ENCODE measurements at regions not wholly inside any gene's neighbourhood (a gene's known extent, or its start where the extent isn't known, plus 50 kb on each side); places are given as distances from the start of the nearest gene placed in this dataset.

DNA sequence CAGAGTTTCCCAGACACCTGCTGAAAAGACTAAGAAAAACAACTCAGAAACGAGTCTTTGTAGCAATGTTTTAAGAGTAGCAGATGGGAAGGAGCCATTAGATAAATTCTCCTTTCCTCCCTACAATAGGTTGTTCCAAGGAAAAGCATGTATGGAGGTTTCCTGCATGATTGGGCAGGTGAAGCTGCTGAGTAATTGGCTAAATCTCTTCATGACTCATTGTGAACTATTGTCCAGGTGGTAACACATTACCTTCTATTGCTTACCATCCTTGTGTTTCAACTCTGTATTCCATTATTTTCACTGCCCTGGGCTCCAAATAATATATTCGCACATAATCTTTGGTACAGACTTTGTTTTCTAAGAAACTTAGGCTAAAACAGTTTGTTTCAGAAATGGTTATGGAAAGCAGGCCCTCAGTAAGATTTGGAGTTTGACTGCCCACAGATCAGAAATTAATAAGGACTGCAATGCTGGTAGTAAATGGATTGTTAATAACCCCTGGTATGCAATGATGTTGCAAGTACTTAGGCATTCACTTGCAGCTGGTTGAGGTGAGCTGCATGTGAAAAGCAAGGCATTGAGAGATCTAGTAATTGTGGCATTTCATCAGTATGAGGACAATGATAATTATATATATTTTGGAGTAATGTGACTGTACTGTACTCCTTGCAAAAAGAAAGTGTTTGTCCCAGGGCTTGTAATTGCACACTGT lies 281.4 kb upstream of the VLDLR start:
- no peak for DNase-seq (ENCODE audit: low spot score)

DNA sequence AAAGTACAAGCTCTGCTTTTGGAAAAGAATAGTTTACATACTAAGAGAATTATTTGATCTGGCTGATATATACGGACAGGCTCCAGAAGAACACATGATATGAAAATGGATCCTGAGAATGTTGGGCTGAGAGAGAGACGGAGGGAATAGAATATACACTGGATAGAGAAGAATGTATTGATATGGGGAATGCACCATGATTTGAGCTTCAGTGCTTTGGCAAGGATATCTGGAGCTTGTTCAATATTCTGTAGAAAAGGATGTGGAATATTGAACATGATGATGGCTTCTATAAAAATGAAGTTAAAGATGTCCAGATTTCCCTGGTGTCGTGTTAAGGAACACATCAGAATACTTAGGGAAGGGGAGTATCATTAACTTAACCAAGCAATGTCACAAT lies 280.5 kb upstream of the VLDLR start:
- DNase-seq (ENCODE audit: low spot score), result no peak
- TF ChIP-seq, protein P1, sequence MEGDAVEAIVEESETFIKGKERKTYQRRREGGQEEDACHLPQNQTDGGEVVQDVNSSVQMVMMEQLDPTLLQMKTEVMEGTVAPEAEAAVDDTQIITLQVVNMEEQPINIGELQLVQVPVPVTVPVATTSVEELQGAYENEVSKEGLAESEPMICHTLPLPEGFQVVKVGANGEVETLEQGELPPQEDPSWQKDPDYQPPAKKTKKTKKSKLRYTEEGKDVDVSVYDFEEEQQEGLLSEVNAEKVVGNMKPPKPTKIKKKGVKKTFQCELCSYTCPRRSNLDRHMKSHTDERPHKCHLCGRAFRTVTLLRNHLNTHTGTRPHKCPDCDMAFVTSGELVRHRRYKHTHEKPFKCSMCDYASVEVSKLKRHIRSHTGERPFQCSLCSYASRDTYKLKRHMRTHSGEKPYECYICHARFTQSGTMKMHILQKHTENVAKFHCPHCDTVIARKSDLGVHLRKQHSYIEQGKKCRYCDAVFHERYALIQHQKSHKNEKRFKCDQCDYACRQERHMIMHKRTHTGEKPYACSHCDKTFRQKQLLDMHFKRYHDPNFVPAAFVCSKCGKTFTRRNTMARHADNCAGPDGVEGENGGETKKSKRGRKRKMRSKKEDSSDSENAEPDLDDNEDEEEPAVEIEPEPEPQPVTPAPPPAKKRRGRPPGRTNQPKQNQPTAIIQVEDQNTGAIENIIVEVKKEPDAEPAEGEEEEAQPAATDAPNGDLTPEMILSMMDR (IDR thresholded peaks at IDR 0.05; ENCODE audit: extremely low read depth, missing control alignments), result no peak

More for the DNA sequence above, 281.4 kb upstream of the VLDLR start:
- TF ChIP-seq, protein P1 (IDR thresholded peaks at IDR 0.05; ENCODE audit: extremely low read depth, missing control alignments), result no peak

DNA sequence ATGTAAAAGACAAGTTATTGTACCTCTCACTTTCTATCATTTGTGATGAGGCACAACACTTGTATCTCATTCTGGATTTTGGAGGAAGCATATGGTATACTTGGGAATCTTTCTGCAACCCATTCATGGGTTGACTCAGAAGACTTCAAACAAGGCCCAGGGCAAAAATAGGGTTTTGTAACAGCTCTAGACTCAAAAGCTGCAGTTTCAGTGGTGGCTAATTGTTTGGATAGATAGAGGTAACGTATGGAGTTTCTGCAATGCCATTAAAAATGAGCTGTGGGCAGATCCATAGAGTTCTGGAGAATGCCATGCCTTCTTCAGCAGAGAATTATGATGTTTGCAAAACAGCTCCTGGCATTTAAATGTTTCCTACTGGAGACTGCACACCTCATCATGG lies 279.6 kb upstream of the VLDLR start:
- DNase-seq (ENCODE audit: low spot score), result no peak
- TF ChIP-seq, protein P1 (IDR thresholded peaks at IDR 0.05; ENCODE audit: extremely low read depth, missing control alignments), result no peak

DNA sequence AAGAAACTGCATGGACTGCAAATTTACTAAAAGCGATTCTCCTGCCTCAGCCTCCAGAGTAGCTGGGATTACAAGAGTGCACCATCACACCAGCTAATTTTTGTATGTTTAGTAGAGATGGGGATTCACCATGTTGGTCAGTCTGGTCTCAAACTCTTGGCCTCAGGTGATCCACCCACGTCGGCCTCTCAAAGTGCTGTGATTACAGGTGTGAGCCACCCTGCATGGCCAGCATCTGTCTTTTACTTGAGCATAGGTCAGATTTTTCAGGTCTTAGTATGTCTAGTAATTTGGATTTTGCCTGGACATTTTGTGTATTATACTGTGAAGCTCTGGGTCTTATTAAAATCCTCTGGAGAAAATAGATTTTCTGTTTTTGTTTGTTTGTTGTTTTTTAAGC lies 277.8 kb upstream of the VLDLR start:
- TF ChIP-seq, protein P1 (IDR thresholded peaks at IDR 0.05; ENCODE audit: extremely low read depth, missing control alignments), result no peak
- no peak for DNase-seq (ENCODE audit: low spot score)

DNA sequence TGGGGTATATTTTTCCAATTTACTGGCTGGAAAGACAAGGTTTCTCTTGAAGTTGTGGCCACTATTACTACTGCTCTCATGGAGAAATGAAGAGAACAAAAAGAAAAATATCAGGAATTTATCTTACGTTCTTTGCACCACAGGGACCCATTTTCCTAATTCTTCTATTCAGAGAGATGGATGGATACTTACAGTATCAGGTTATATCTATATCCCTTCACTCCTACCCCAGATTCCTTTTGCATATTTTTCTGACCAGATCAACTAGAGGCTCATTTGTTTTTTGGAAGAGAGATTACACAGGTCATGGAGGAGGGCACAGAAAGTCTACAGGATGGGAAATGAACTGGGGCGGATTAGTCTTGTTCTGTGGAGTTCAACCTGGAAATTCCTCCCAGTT lies 277.2 kb upstream of the VLDLR start:
- no peak for DNase-seq (ENCODE audit: low spot score)
- TF ChIP-seq, protein P1 (IDR thresholded peaks at IDR 0.05; ENCODE audit: extremely low read depth, missing control alignments), result no peak

DNA sequence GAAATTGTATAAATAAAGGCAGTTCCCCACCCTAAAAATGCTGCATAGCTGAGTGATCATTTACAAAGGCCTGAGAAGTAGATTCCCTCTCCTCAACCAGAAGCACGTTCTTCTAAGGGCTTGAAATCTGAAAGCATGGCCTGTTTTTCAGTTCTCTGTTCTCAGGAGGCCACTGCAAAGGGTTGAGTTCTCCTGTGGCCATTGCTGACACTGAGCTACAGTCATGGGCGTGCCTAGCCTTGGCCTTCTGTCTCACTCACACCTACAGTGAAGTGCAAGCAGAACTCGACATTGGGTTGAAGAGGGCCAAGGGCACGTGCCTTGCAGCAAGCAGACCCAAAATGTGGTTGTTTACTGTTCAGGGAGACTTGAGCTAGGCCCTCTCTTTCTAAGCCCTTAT lies 276.6 kb upstream of the VLDLR start:
- no peak for DNase-seq (ENCODE audit: low spot score)

DNA sequence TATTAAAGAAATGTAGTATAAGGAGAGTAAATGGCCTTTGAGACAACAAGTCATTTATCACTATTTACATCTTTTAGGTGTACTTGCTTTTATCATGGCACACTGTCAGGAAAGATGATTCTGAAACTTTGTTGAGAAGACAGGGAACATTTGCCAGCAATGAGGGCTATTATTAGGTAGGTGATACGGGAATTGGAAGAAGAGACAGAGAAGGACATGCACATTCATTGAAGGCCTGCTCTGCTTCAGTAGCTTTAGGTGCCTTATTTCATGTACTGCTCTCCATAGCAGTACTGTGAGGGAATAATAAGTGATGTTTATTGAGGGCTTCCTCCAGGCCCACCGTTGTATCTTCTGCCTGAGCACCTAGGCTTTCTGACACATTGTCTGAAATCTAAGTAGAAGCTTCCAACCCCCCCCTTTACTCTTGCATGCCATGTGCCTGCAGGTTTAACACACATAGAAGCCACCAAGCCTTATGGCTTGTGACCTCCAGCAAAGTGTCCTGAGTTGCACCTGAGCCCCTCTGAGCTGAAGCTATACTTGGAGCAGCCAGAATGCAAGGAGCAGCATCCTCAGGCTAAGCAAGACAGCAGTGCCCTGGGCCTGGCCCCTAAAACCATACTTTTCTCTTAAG lies 275.2 kb upstream of the VLDLR start:
- DNase-seq (ENCODE audit: low spot score), result no peak
- TF ChIP-seq, protein P1 (IDR thresholded peaks at IDR 0.05; ENCODE audit: extremely low read depth, missing control alignments), result no peak

More for the DNA sequence above, 276.6 kb upstream of the VLDLR start:
- TF ChIP-seq, protein P1 (IDR thresholded peaks at IDR 0.05; ENCODE audit: extremely low read depth, missing control alignments), result no peak

Data from GM20000 (cell line).